Fibroblast of mammary gland (primary cell): ENCODE measurements at regions not wholly inside any gene's neighbourhood (a gene's known extent, or its start where the extent isn't known, plus 50 kb on each side); places are given as distances from the start of the nearest gene placed in this dataset.

Source experiments
- DNase-seq: peaks from one replicate; pipeline ENCODE4 v3.0.0-alpha.2; 2010; ENCODE audit warnings: low read depth
- H3K4me3 ChIP-seq: 2 replicates; pipeline ENCODE4 v1.5.1; 2011; ENCODE audit warnings: low read depth, mild to moderate bottlenecking, low read length, moderate library complexity; ENCODE audit not compliant: control insufficient read depth
- TF ChIP-seq, protein P1 (sequence below): conservative IDR thresholded peaks from 2 replicates; pipeline ENCODE4 v1.5.1; 2011; ENCODE audit warnings: low read depth, low read length, inconsistent platforms; ENCODE audit not compliant: control insufficient read depth, insufficient read depth

- no peak for DNase-seq
- TF ChIP-seq, protein P1, sequence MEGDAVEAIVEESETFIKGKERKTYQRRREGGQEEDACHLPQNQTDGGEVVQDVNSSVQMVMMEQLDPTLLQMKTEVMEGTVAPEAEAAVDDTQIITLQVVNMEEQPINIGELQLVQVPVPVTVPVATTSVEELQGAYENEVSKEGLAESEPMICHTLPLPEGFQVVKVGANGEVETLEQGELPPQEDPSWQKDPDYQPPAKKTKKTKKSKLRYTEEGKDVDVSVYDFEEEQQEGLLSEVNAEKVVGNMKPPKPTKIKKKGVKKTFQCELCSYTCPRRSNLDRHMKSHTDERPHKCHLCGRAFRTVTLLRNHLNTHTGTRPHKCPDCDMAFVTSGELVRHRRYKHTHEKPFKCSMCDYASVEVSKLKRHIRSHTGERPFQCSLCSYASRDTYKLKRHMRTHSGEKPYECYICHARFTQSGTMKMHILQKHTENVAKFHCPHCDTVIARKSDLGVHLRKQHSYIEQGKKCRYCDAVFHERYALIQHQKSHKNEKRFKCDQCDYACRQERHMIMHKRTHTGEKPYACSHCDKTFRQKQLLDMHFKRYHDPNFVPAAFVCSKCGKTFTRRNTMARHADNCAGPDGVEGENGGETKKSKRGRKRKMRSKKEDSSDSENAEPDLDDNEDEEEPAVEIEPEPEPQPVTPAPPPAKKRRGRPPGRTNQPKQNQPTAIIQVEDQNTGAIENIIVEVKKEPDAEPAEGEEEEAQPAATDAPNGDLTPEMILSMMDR: no peak
- H3K4me3 ChIP-seq: no peak overlapping the region
These were observed 184.2 kb upstream of the VASH1 start for GRCh38 chr14:76577090-76577489.

DNA sequence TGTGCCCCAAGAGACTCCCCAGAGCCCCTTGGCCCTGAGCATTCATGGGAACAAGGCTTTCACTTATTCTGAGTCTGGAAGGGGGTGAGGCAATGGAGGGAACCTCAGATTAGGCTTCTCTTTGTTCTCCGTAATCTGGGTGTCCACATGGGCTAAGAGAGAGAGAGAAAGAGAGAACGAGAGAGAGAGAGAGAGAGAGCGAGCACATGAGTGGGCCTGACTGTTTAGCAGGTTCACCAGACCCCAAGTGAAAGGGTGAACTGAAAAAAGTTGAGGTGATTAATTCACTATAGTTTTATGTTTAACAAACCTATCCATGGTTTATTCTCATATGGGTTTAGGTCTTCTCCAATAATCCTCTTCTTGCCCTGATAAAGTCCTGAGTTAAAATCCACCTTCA lies 183.4 kb upstream of the VASH1 start:
- H3K4me3 ChIP-seq: no peak overlapping the region
- TF ChIP-seq, protein P1: no peak
- DNase-seq: no peak

- H3K4me3 ChIP-seq: no peak overlapping the region
- no peak for DNase-seq
- TF ChIP-seq, protein P1: no peak
These were observed 180.9 kb upstream of the VASH1 start for GRCh38 chr14:76580399-76580798.

- DNase-seq: no peak
- TF ChIP-seq, protein P1: no peak
- no peak overlapping the region for H3K4me3 ChIP-seq
These were observed 180.3 kb upstream of the VASH1 start for GRCh38 chr14:76580967-76581366.

- DNase-seq: no peak
- no peak overlapping the region for H3K4me3 ChIP-seq
- TF ChIP-seq, protein P1: no peak
These were observed 179.7 kb upstream of the VASH1 start for GRCh38 chr14:76581592-76581991.

DNA sequence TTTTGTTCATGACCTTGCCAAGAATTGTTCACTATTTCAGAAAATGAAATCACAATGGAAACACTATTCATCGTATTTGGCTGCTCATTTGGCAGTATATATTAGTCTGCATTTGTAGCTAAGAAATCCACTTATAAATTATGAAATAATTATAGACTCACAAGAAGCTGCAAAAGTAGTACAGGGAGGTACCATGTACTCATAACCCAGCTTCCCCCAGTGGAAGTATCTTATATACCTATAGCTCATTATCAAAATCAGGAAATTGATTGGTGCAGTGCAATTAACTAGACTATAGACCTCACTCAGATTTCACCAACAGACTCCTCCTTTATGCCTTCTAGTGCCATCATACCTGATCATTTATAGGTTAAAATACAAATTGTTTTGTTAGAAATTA lies 178.8 kb upstream of the VASH1 start:
- TF ChIP-seq, protein P1: no peak
- no peak for DNase-seq
- H3K4me3 ChIP-seq: no peak overlapping the region

DNA sequence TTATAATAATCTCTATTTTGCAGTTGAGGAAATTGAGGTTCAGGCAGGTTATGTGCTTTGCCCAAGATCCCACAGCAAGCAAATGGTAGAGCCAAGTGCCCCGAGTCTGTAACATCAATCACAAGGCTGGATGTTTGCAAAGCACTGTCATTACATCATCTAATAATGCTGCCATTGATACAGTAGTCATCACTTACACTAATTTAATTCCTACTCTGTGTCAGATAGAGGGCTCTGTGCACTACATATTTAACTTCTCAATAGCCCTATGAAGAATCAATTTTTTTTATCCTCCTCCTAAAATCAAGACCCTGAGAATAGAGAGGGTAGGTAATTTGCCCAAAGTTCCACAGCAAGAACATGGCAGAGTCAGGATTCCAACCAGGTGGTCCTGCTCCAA lies 178.1 kb upstream of the VASH1 start:
- H3K4me3 ChIP-seq: no peak overlapping the region
- no peak for DNase-seq
- TF ChIP-seq, protein P1: no peak
